SK-N-SH treated with all-trans-retinoic acid at 6 μM for 48 hours (cell line): ENCODE measurements at regions not wholly inside any gene's neighbourhood (a gene's known extent, or its start where the extent isn't known, plus 50 kb on each side); places are given as distances from the start of the nearest gene placed in this dataset.
A peak's percentile ranks its signal among the peaks of the same experiment; 100 is the strongest.

Source experiments
- ATAC-seq: fragments of 200-7000 bp; cut with Tn5 transposase; 3 replicates; pipeline ENCODE4 v1.9.1; 2020; ENCODE audit warnings: mild to moderate bottlenecking, moderate library complexity
- ARNTL ChIP-seq: fragments of 450-650 bp; formaldehyde crosslinking; IDR thresholded peaks from 2 replicates; pipeline ENCODE4 v1.5.0; 2020; ENCODE audit warnings: low read depth, mild to moderate bottlenecking, moderate library complexity, borderline replicate concordance
- BACH2 ChIP-seq: fragments of 250-450 bp; sonication (Bioruptor Pico); IDR thresholded peaks from 2 replicates; pipeline ENCODE4 v1.9.0; 2021; ENCODE audit warnings: mild to moderate bottlenecking, borderline replicate concordance
- CREB5 ChIP-seq: fragments of 250-450 bp; sonication (Bioruptor Pico); IDR thresholded peaks from 2 replicates; pipeline ENCODE4 v1.5.1; 2020; ENCODE audit warnings: low read depth, mild to moderate bottlenecking, moderate library complexity
- CSDC2 ChIP-seq: fragments of 250-450 bp; sonication (Bioruptor Pico); IDR thresholded peaks from 2 replicates; pipeline ENCODE4 v1.5.0; 2020; ENCODE audit warnings: mild to moderate bottlenecking, moderate library complexity
- CSRNP3 ChIP-seq: fragments of 250-450 bp; sonication (Bioruptor Pico); IDR thresholded peaks from 2 replicates; pipeline ENCODE4 v1.5.1; 2021; ENCODE audit warnings: mild to moderate bottlenecking, moderate library complexity
- ESRRG ChIP-seq: fragments of 250-450 bp; sonication (Bioruptor Pico); IDR thresholded peaks from 2 replicates; pipeline ENCODE4 v1.6.1; 2021; ENCODE audit warnings: mild to moderate bottlenecking
- GLIS3 ChIP-seq: fragments of 250-450 bp; sonication (Bioruptor Pico); IDR thresholded peaks from 2 replicates; pipeline ENCODE4 v1.5.0; 2020; ENCODE audit warnings: mild to moderate bottlenecking, moderate library complexity
- ISL1 ChIP-seq: fragments of 250-450 bp; sonication (Bioruptor Pico); IDR thresholded peaks from 2 replicates; pipeline ENCODE4 v2.1.2; 2022; ENCODE audit warnings: mild to moderate bottlenecking, moderate library complexity
- OSR1 ChIP-seq: fragments of 250-450 bp; sonication (Bioruptor Pico); IDR thresholded peaks from 2 replicates; pipeline ENCODE4 v1.8.0; 2022; ENCODE audit warnings: moderate library complexity, mild to moderate bottlenecking, inconsistent platforms
- PATZ1 ChIP-seq: fragments of 250-450 bp; sonication (Bioruptor Pico); IDR thresholded peaks from 2 replicates; pipeline ENCODE4 v1.8.0; 2020; ENCODE audit warnings: mild to moderate bottlenecking, moderate library complexity, borderline replicate concordance
- POU6F1 ChIP-seq: fragments of 250-450 bp; sonication (Bioruptor Pico); IDR thresholded peaks from 2 replicates; pipeline ENCODE4 v1.8.0; 2021; ENCODE audit warnings: low read depth, mild to moderate bottlenecking, moderate library complexity, borderline replicate concordance
- PPARA ChIP-seq: fragments of 250-450 bp; sonication (Bioruptor Pico); IDR thresholded peaks from 2 replicates; pipeline ENCODE4 v1.5.0; 2020; ENCODE audit warnings: mild to moderate bottlenecking, borderline replicate concordance
- RARB ChIP-seq: fragments of 250-450 bp; sonication (Bioruptor Pico); IDR thresholded peaks from 2 replicates; pipeline ENCODE4 v1.8.0; 2021; ENCODE audit warnings: mild to moderate bottlenecking, moderate library complexity
- SNAI2 ChIP-seq: fragments of 250-450 bp; sonication (Bioruptor Pico); IDR thresholded peaks from 2 replicates; pipeline ENCODE4 v1.5.0; 2020; ENCODE audit warnings: mild to moderate bottlenecking, moderate library complexity
- TCF4 ChIP-seq: fragments of 250-450 bp; sonication (Bioruptor Pico); IDR thresholded peaks from 2 replicates; pipeline ENCODE4 v1.8.0; 2021; ENCODE audit warnings: mild to moderate bottlenecking, moderate library complexity, borderline replicate concordance
- TOX ChIP-seq: fragments of 250-450 bp; sonication (Bioruptor Pico); IDR thresholded peaks from 2 replicates; pipeline ENCODE4 v1.8.0; 2021; ENCODE audit warnings: mild to moderate bottlenecking, moderate library complexity, borderline replicate concordance
- ZC3H10 ChIP-seq: fragments of 250-450 bp; sonication (Bioruptor Pico); IDR thresholded peaks from 2 replicates; pipeline ENCODE4 v1.5.1; 2021; ENCODE audit warnings: mild to moderate bottlenecking, moderate library complexity
- ZFP3 ChIP-seq: fragments of 250-450 bp; sonication (Bioruptor Pico); IDR thresholded peaks from 2 replicates; pipeline ENCODE4 v1.5.0; 2020; ENCODE audit warnings: mild to moderate bottlenecking, moderate library complexity
- ZFP30 ChIP-seq: fragments of 450-650 bp; formaldehyde crosslinking; IDR thresholded peaks from 2 replicates; pipeline ENCODE4 v1.5.0; 2022; ENCODE audit warnings: mild to moderate bottlenecking, moderate library complexity
- ZNF565 ChIP-seq: fragments of 450-650 bp; formaldehyde crosslinking; conservative IDR thresholded peaks from 2 replicates; pipeline ENCODE4 v1.5.0; 2020; ENCODE audit warnings: low read depth, mild to moderate bottlenecking, moderate library complexity
- ZNF70 ChIP-seq: fragments of 450-650 bp; formaldehyde crosslinking; IDR thresholded peaks from 2 replicates; pipeline ENCODE4 v1.5.0; 2020; ENCODE audit warnings: mild to moderate bottlenecking, moderate library complexity
- ZNF8 ChIP-seq: fragments of 450-650 bp; formaldehyde crosslinking; IDR thresholded peaks from 2 replicates; pipeline ENCODE4 v1.5.0; 2020; ENCODE audit warnings: mild to moderate bottlenecking, moderate library complexity

- ATAC-seq = no peak
- TF ChIP-seq PPARA = no peak
- TF ChIP-seq ARNTL (CRISPR knock-in tag) = no peak
- TF ChIP-seq OSR1 = no peak
- TF ChIP-seq ZNF565 (CRISPR knock-in tag) = no peak
- TF ChIP-seq ZFP3 (CRISPR knock-in tag) = no peak
- TF ChIP-seq ZNF8 = no peak
- no peak for TF ChIP-seq ZFP30 (CRISPR knock-in tag)
- no peak for TF ChIP-seq CREB5 (CRISPR knock-in tag)
- no peak for TF ChIP-seq RARB (CRISPR knock-in tag)
- no peak for TF ChIP-seq ESRRG (CRISPR knock-in tag)
- no peak for TF ChIP-seq ISL1 (CRISPR knock-in tag)
Observed at GRCh38 chr13:80009760-80010159, 331.2 kb downstream of the SPRY2 start.

GRCh38 chr13:80006940-80007339 is 334.0 kb downstream of the SPRY2 start:
- TF ChIP-seq OSR1 (no peak), POU6F1 (no peak), TCF4 (CRISPR knock-in tag) (no peak), SNAI2 (CRISPR knock-in tag) (no peak), PPARA (no peak), ZNF8 (no peak), ISL1 (CRISPR knock-in tag) (no peak), ZNF565 (CRISPR knock-in tag) (no peak), ARNTL (CRISPR knock-in tag) (no peak), PATZ1 (no peak), GLIS3 (CRISPR knock-in tag) (no peak), CSRNP3 (CRISPR knock-in tag) (no peak), CREB5 (CRISPR knock-in tag) (no peak), CSDC2 (CRISPR knock-in tag) (no peak), ZNF70 (no peak), TOX (CRISPR knock-in tag) (no peak), ZC3H10 (CRISPR knock-in tag) (no peak), BACH2 (CRISPR knock-in tag) (no peak)
- ATAC-seq = no peak

GRCh38 chr13:80001510-80001842 is 339.4 kb downstream of the SPRY2 start:
- peak; percentile 75 for ATAC-seq
- TF ChIP-seq SNAI2 (CRISPR knock-in tag) (no peak), BACH2 (CRISPR knock-in tag) (no peak), ZFP3 (CRISPR knock-in tag) (no peak)
